ENCODE measurements at regions not wholly inside any gene's neighbourhood (a gene's known extent, or its start where the extent isn't known, plus 50 kb on each side); places are given as distances from the start of the nearest gene placed in this dataset.
A peak's percentile ranks its signal among the peaks of the same experiment; 100 is the strongest.
"Not testable (repeated sequence)": the region's sequence is repeated elsewhere in the genome, so short reads cannot be mapped to it uniquely, and the experiment has no call there.

- no peak for ATAC-seq (ENCODE audit: poor library complexity)
- intact Hi-C loops (cut with DNase I): no loop called here
Observed at GRCh38 chr13:44887515-44887914, 101.8 kb downstream of the NUFIP1 start.

GRCh38 chr13:44884076-44884729 is 105.1 kb downstream of the NUFIP1 start:
- no peak for ATAC-seq (ENCODE audit: poor library complexity)
- intact Hi-C loops (cut with DNase I): no loop called here
- no peak for DNase-seq

More at GRCh38 chr13:44887515-44887914, 101.8 kb downstream of the NUFIP1 start:
- DNase-seq: no peak

GRCh38 chr13:44879452-44880058 is 109.7 kb downstream of the NUFIP1 start:
- DNase-seq (no peak), ATAC-seq (ENCODE audit: poor library complexity) (peak; percentile 34)
- intact Hi-C loops (cut with DNase I): loop anchor here (5.0 kb wide), 1 partner anchor 397 kb away; no protein-coding TSS in a partner anchor

GRCh38 chr13:44876782-44877324 is 112.4 kb downstream of the NUFIP1 start:
- no peak for ATAC-seq (ENCODE audit: poor library complexity)
- intact Hi-C loops (cut with DNase I): loop anchor here (5.0 kb wide), 1 partner anchor 395 kb away; no protein-coding TSS in a partner anchor
- no peak for DNase-seq

GRCh38 chr13:44874886-44875630 is 114.2 kb downstream of the NUFIP1 start:
- ATAC-seq (ENCODE audit: poor library complexity): no peak
- intact Hi-C loops (cut with DNase I): loop anchor here (5.0 kb wide), 1 partner anchor 393 kb away; no protein-coding TSS in a partner anchor
- DNase-seq: no peak

- intact Hi-C loops (cut with DNase I): no loop called here
- ATAC-seq (ENCODE audit: poor library complexity) (no peak), DNase-seq (no peak)
Observed at GRCh38 chr13:44874176-44874575, 115.1 kb downstream of the NUFIP1 start.

- intact Hi-C loops (cut with DNase I): no loop called here
- ATAC-seq (ENCODE audit: poor library complexity) (peak; percentile 43), DNase-seq (no peak)
Observed at GRCh38 chr13:44873461-44873860, 115.8 kb downstream of the NUFIP1 start.

- intact Hi-C loops (cut with DNase I): no loop called here
- DNase-seq (no peak), ATAC-seq (ENCODE audit: poor library complexity) (no peak)
Observed at GRCh38 chr13:44872751-44873150, 116.5 kb downstream of the NUFIP1 start.

GRCh38 chr13:44870456-44870929 is 118.8 kb downstream of the NUFIP1 start:
- ATAC-seq (ENCODE audit: poor library complexity) (peak; percentile 91), DNase-seq (peak; percentile 76)
- intact Hi-C loops (cut with DNase I): no loop called here

- DNase-seq: no peak
- intact Hi-C loops (cut with DNase I): no loop called here
- ATAC-seq (ENCODE audit: poor library complexity): no peak
Observed at GRCh38 chr13:44869167-44869566, 120.1 kb downstream of the NUFIP1 start.

GRCh38 chr13:44868397-44868796 is 120.9 kb downstream of the NUFIP1 start:
- DNase-seq: no peak
- no peak for ATAC-seq (ENCODE audit: poor library complexity)
- intact Hi-C loops (cut with DNase I): no loop called here

GRCh38 chr13:44867825-44868224 is 121.4 kb downstream of the NUFIP1 start:
- DNase-seq (no peak), ATAC-seq (ENCODE audit: poor library complexity) (no peak)
- intact Hi-C loops (cut with DNase I): no loop called here

- DNase-seq: no peak
- no peak for ATAC-seq (ENCODE audit: poor library complexity)
- intact Hi-C loops (cut with DNase I): no loop called here
Observed at GRCh38 chr13:44866411-44866911, 122.8 kb downstream of the NUFIP1 start.

GRCh38 chr13:44865722-44866410 is 123.4 kb downstream of the NUFIP1 start:
- DNase-seq: no peak

GRCh38 chr13:44863641-44864040 is 125.6 kb downstream of the NUFIP1 start:
- DNase-seq; intact Hi-C loops (cut with DNase I); ATAC-seq (ENCODE audit: poor library complexity): not testable (repeated sequence)

More at GRCh38 chr13:44865722-44866410, 123.4 kb downstream of the NUFIP1 start:
- intact Hi-C loops (cut with DNase I): no loop called here
- ATAC-seq (ENCODE audit: poor library complexity): no peak

GRCh38 chr13:44860454-44860853 is 128.8 kb downstream of the NUFIP1 start:
- DNase-seq (no peak), ATAC-seq (ENCODE audit: poor library complexity) (no peak)
- intact Hi-C loops (cut with DNase I): no loop called here

GRCh38 chr13:44857736-44858135 is 131.5 kb downstream of the NUFIP1 start:
- intact Hi-C loops (cut with DNase I): no loop called here
- ATAC-seq (ENCODE audit: poor library complexity) (no peak), DNase-seq (no peak)

GRCh38 chr13:44857061-44857460 is 132.2 kb downstream of the NUFIP1 start:
- DNase-seq: no peak
- no peak for ATAC-seq (ENCODE audit: poor library complexity)
- intact Hi-C loops (cut with DNase I): no loop called here

All from Right ventricle myocardium superior (tissue), 1 donor.